Stimulated activated naive CD8-positive, alpha-beta T cell treated with anti-CD3 and anti-CD28 coated beads, Interleukin-15, amount 100 ng/mL, for 72 hours (primary cell): ENCODE measurements at regions not wholly inside any gene's neighbourhood (a gene's known extent, or its start where the extent isn't known, plus 50 kb on each side); places are given as distances from the start of the nearest gene placed in this dataset.

Experiments used
- ATAC-seq: fragments of 150-1000 bp; cut with Tn5 transposase; 2 replicates; pipeline ENCODE4 v1.10.0; 2021; ENCODE audit warnings: mild to moderate bottlenecking, moderate library complexity
- DNase-seq, 2 donors: peaks; one replicate each; pipeline ENCODE4 v3.0.0; 2021 to 2022
- H3K27ac Mint-ChIP-seq, 2 donors: one replicate each; pipeline ENCODE4 v1.8.0; 2022; ENCODE audit warnings: mild to moderate bottlenecking in 2 of 2, mixed read lengths in 2 of 2, moderate library complexity in 2 of 2
- H3K27me3 Mint-ChIP-seq: one replicate; pipeline ENCODE4 v1.8.0; 2022; ENCODE audit warnings: mixed read lengths
- H3K4me1 Mint-ChIP-seq: one replicate; pipeline ENCODE4 v1.8.0; 2022; ENCODE audit warnings: mild to moderate bottlenecking, mixed read lengths
- H3K4me3 Mint-ChIP-seq, 2 donors: one replicate each; pipeline ENCODE4 v1.8.0; 2022; ENCODE audit warnings: mild to moderate bottlenecking in 2 of 2, mixed read lengths in 2 of 2, moderate library complexity in 1 of 2
- H3K9me3 Mint-ChIP-seq, 2 donors: one replicate each; pipeline ENCODE4 v1.8.0; 2022; ENCODE audit warnings: mixed read lengths in 2 of 2

DNA sequence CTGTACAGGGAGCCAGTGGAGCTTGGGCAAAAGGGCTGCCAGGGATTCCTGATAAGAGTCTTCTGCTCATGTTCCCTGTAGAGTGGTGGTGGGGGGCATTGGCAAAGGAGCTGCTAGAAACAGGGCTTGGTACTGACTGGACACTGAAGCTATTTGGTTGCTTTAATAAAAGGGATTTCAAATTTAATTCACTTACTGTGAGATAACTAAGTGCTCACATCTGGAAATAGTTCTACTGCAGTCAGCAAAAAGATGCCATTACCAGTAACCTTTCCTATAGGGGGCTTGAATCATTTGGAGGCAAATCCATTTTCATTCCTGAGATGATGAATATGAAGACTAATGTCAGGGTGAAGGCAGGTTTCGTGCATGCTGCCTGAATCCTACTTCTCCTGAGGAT is 94.3 kb upstream of the DOCK10 start:
- no peak for ATAC-seq
- Mint-ChIP-seq H3K4me1 (no peaks in the 10 kb centered on the region), H3K4me3 (no peak overlapping the region), H3K27me3 (no peaks in the 10 kb centered on the region), H3K9me3 (peaks cover 0 to 8% of the 10 kb centered on the region in 2 donors), H3K27ac (peak overlapping the region in 1 of 2 donors; percentile 6)
- no peak for DNase-seq

DNA sequence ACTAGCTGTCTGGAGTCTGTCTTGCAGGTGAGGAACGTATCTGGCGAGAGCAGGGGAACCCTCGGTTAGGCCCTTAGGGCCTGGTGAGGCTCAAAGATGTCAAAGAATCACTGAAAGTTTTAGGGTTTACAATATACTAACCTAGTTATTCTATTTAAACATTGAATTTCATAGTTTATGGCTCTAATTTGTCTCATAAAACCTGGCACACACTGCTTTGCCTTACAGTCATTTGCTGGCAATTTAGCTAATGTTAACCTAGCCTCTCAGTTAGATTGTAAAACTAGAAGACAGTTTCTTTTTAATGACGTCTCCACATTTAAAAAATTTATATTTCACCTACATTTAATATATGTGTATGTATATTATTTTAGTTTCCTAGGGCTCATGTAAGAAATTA is 89.6 kb upstream of the DOCK10 start:
- Mint-ChIP-seq H3K4me3 (no peak overlapping the region), H3K27ac (no peak overlapping the region), H3K27me3 (no peaks in the 10 kb centered on the region), H3K9me3 (peaks cover 0 to 14% of the 10 kb centered on the region in 2 donors), H3K4me1 (no peaks in the 10 kb centered on the region)
- DNase-seq = no peak
- ATAC-seq = no peak

DNA sequence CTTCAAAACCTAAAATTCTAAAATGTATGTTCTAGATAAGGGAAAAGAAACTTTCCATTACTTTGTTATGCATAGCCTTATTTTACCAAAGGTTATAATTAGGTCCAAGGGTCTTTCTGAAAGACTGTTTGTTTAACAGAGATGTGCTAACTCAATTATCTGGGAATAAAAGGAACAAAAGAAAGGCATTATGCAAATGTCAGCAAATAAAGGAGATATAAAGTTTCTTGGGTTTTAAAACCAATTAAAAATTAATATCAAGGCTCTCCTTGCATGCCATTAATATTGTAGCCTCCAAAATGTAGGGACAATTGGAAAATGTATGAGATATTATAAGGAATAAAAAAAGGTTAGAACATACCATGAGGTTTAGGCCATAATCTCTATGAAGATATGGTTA is 87.8 kb upstream of the DOCK10 start:
- Mint-ChIP-seq H3K27me3 (no peaks in the 10 kb centered on the region), H3K4me3 (no peak overlapping the region), H3K27ac (no peak overlapping the region), H3K4me1 (no peaks in the 10 kb centered on the region), H3K9me3 (peaks cover 0 to 21% of the 10 kb centered on the region in 2 donors)
- DNase-seq = no peak
- ATAC-seq = no peak

GRCh38 chr2:225124311-225125017 is 82.2 kb upstream of the DOCK10 start:
- DNase-seq (no peak), ATAC-seq (no peak)
- Mint-ChIP-seq H3K27me3 (no peaks in the 10 kb centered on the region), H3K4me1 (peaks cover 6% of the 10 kb centered on the region), H3K9me3 (peaks cover 0 to 21% of the 10 kb centered on the region in 2 donors), H3K4me3 (no peak overlapping the region), H3K27ac (no peak overlapping the region)

- no peak overlapping the region for H3K4me3 Mint-ChIP-seq
- peaks cover 0 to 17% of the 10 kb centered on the region in 2 donors for H3K9me3 Mint-ChIP-seq
- no peaks in the 10 kb centered on the region for H3K27me3 Mint-ChIP-seq
- H3K27ac Mint-ChIP-seq = peak overlapping the region in 1 of 2 donors; percentile 92
- ATAC-seq (no peak), DNase-seq (peak in 1 of 2 donors; percentile 6)
- H3K4me1 Mint-ChIP-seq = peaks cover 6% of the 10 kb centered on the region
Observed at GRCh38 chr2:225122583-225123486, 80.6 kb upstream of the DOCK10 start.

GRCh38 chr2:225122007-225122406 is 79.7 kb upstream of the DOCK10 start:
- no peak for ATAC-seq
- Mint-ChIP-seq H3K4me1 (peaks cover 11% of the 10 kb centered on the region), H3K9me3 (peaks cover 0 to 8% of the 10 kb centered on the region in 2 donors), H3K27ac (no peak overlapping the region), H3K4me3 (no peak overlapping the region), H3K27me3 (no peaks in the 10 kb centered on the region)
- no peak for DNase-seq

DNA sequence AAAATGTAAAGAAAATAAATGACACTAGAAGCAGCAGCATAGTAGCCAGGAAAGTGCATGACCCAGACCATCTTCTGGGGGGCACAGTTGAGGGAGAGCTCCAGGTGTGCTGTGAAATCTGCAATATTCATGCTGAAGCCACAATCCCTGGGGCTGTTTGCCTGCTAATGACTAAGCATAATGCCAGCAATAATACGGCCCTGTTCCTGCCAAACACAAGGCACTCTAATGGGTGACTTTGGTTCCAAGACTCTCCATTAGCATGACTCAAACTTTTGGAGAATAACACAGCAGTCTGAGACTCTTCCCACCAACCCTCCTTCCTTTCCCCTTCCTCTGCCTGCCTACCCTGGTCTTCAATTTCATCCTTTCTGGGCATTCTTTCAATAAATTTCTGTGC is 77.9 kb upstream of the DOCK10 start:
- H3K27ac Mint-ChIP-seq = no peak overlapping the region
- no peak overlapping the region for H3K4me3 Mint-ChIP-seq
- ATAC-seq (no peak), DNase-seq (no peak)
- H3K27me3 Mint-ChIP-seq = no peaks in the 10 kb centered on the region
- peaks cover 5 to 8% of the 10 kb centered on the region in 2 donors for H3K9me3 Mint-ChIP-seq
- H3K4me1 Mint-ChIP-seq = peaks cover 12% of the 10 kb centered on the region

- no peak for DNase-seq
- Mint-ChIP-seq H3K4me3 (no peak overlapping the region), H3K27ac (no peak overlapping the region), H3K27me3 (no peaks in the 10 kb centered on the region), H3K9me3 (peaks cover 5 to 8% of the 10 kb centered on the region in 2 donors), H3K4me1 (peaks cover 6% of the 10 kb centered on the region)
- ATAC-seq = no peak
Observed at GRCh38 chr2:225117051-225117716, 74.9 kb upstream of the DOCK10 start.

- H3K27me3 Mint-ChIP-seq = no peaks in the 10 kb centered on the region
- no peak for DNase-seq
- ATAC-seq = no peak
- H3K27ac Mint-ChIP-seq = no peak overlapping the region
- H3K4me3 Mint-ChIP-seq = no peak overlapping the region
- peaks cover 5 to 8% of the 10 kb centered on the region in 2 donors for H3K9me3 Mint-ChIP-seq
- peaks cover 6% of the 10 kb centered on the region for H3K4me1 Mint-ChIP-seq
Observed at GRCh38 chr2:225114786-225115323, 72.6 kb upstream of the DOCK10 start.

GRCh38 chr2:225113371-225114015 is 71.2 kb upstream of the DOCK10 start:
- H3K27ac Mint-ChIP-seq = no peak overlapping the region
- no peaks in the 10 kb centered on the region for H3K27me3 Mint-ChIP-seq
- peaks cover 6% of the 10 kb centered on the region for H3K4me1 Mint-ChIP-seq
- ATAC-seq = no peak
- no peak overlapping the region for H3K4me3 Mint-ChIP-seq
- peaks cover 5 to 8% of the 10 kb centered on the region in 2 donors for H3K9me3 Mint-ChIP-seq
- no peak for DNase-seq

GRCh38 chr2:225112362-225113126 is 70.3 kb upstream of the DOCK10 start:
- H3K4me1 Mint-ChIP-seq = peaks cover 6% of the 10 kb centered on the region
- no peak overlapping the region for H3K27ac Mint-ChIP-seq
- no peak overlapping the region for H3K4me3 Mint-ChIP-seq
- no peaks in the 10 kb centered on the region for H3K27me3 Mint-ChIP-seq
- DNase-seq (no peak), ATAC-seq (no peak)
- peaks cover 5 to 8% of the 10 kb centered on the region in 2 donors for H3K9me3 Mint-ChIP-seq

GRCh38 chr2:225108805-225109204 is 66.5 kb upstream of the DOCK10 start:
- Mint-ChIP-seq H3K4me3 (no peak overlapping the region), H3K4me1 (no peaks in the 10 kb centered on the region), H3K27me3 (no peaks in the 10 kb centered on the region), H3K27ac (no peak overlapping the region), H3K9me3 (no peaks in the 10 kb centered on the region)
- ATAC-seq = no peak
- no peak for DNase-seq

GRCh38 chr2:225104971-225105370 is 62.7 kb upstream of the DOCK10 start:
- ATAC-seq (no peak), DNase-seq (no peak)
- H3K27me3 Mint-ChIP-seq = no peaks in the 10 kb centered on the region
- H3K4me3 Mint-ChIP-seq = no peak overlapping the region
- H3K4me1 Mint-ChIP-seq = no peaks in the 10 kb centered on the region
- H3K9me3 Mint-ChIP-seq = no peaks in the 10 kb centered on the region
- H3K27ac Mint-ChIP-seq = no peak overlapping the region

- H3K9me3 Mint-ChIP-seq = no peaks in the 10 kb centered on the region
- ATAC-seq = no peak
- H3K4me1 Mint-ChIP-seq = no peaks in the 10 kb centered on the region
- DNase-seq = no peak
- H3K4me3 Mint-ChIP-seq = no peak overlapping the region
- H3K27me3 Mint-ChIP-seq = no peaks in the 10 kb centered on the region
- no peak overlapping the region for H3K27ac Mint-ChIP-seq
Observed at GRCh38 chr2:225104321-225104720, 62.1 kb upstream of the DOCK10 start.
